Psoas muscle (tissue), 7 donors: ENCODE measurements at regions not wholly inside any gene's neighbourhood (a gene's known extent, or its start where the extent isn't known, plus 50 kb on each side); places are given as distances from the start of the nearest gene placed in this dataset.

Experiments used
- ATAC-seq, 4 donors: fragments of 200-7000 bp; cut with Tn5 transposase; one replicate each; pipeline ENCODE4 v1.9.1; 2020; ENCODE audit warnings: moderate library complexity in 3 of 4, mild to moderate bottlenecking in 2 of 4
- DNase-seq, 2 donors: peaks; one replicate each; pipeline ENCODE4 v3.0.0-alpha.2; 2020
- H3K27ac ChIP-seq: fragments of 200-600 bp; one replicate; pipeline ENCODE4 v1.8.0; 2022
- H3K27me3 ChIP-seq, 3 donors: fragments of 200-600 bp in 1 of 3; one replicate each; pipeline versions ENCODE4 v1.6.1 to v1.8.0; 2013 to 2022; ENCODE audit warnings: low read length in 2 of 3, mild to moderate bottlenecking in 2 of 3, moderate library complexity in 1 of 3; ENCODE audit not compliant: insufficient read depth in 3 of 3
- H3K36me3 ChIP-seq, 2 donors: fragments of 200-600 bp in 1 of 2; one replicate each; pipeline versions ENCODE4 v1.6.1 to v1.8.0; 2013 to 2022; ENCODE audit warnings: low read depth in 1 of 2, mild to moderate bottlenecking in 1 of 2, moderate library complexity in 1 of 2; ENCODE audit not compliant: insufficient read depth in 1 of 2
- H3K4me1 ChIP-seq: fragments of 200-600 bp; one replicate; pipeline ENCODE4 v1.8.0; 2022
- H3K4me3 ChIP-seq: fragments of 200-600 bp; one replicate; pipeline ENCODE4 v1.8.0; 2022; ENCODE audit warnings: mild to moderate bottlenecking
- H3K9me3 ChIP-seq: fragments of 200-600 bp; one replicate; pipeline ENCODE4 v1.8.0; 2022
- CTCF ChIP-seq: fragments of 200-600 bp; IDR thresholded peaks from one replicate; pipeline ENCODE4 v1.8.0; 2022; ENCODE audit warnings: antibody characterized with exemption
- WGBS, 3 donors: extraction: QIAGEN DNeasy Blood & Tissue Kit; methylation state at CpG; one replicate each; pipeline versions ENCODE4 v1.1.6 to v1.1.7; 2013; 5-methylcytosine and 5-hydroxymethylcytosine counted together
- intact Hi-C, 2 donors: fragments of 100-400 bp; cut with DNase I; formaldehyde crosslinking; loops; one replicate each; pipeline versions ENCODE4 v1.11.0 to v1.14.2; 2022
- donor health status: healthy with polysubstance abuse.
- donor health status: DM: no; HTN: no; CAD: no; lungs with moderate emphysema.
- donor health status: Bipolar disorder and iron deficiency.
- donor health status: healthy.
- donor health status: DM: yes; HTN: yes; CAD: no.
- donor health status: DM: no; HTN: no; CAD: no.
- donor health status: DM: yes; HTN: yes; CAD: no.

GRCh38 chr14:83421711-83422110 is 1888.1 kb upstream of the SEL1L start:
- 65 to 72% (median 67%) methylated on average over 2 of the region's 2 CpGs for WGBS, 3 donors
- DNase-seq (no peak), ATAC-seq (no peak)
- Histone ChIP-seq H3K27me3 (no peaks in the 10 kb centered on the region), H3K9me3 (no peaks in the 10 kb centered on the region), H3K4me1 (no peaks in the 10 kb centered on the region), H3K4me3 (no peak overlapping the region), H3K36me3 (no peaks in the 10 kb centered on the region), H3K27ac (no peak overlapping the region)
- intact Hi-C loops: no loop called here
- TF ChIP-seq CTCF: no peak

- ATAC-seq: no peak
- Histone ChIP-seq H3K27ac (no peak overlapping the region), H3K9me3 (no peaks in the 10 kb centered on the region), H3K36me3 (no peaks in the 10 kb centered on the region), H3K4me3 (no peak overlapping the region), H3K27me3 (no peaks in the 10 kb centered on the region), H3K4me1 (no peaks in the 10 kb centered on the region)
- intact Hi-C loops: no loop called here
- no peak for TF ChIP-seq CTCF
- DNase-seq: no peak
Observed at GRCh38 chr14:83425138-83425537, 1891.5 kb upstream of the SEL1L start.

GRCh38 chr14:83425706-83426105 is 1892.1 kb upstream of the SEL1L start:
- intact Hi-C loops: no loop called here
- H3K9me3 ChIP-seq: no peaks in the 10 kb centered on the region
- DNase-seq: no peak
- no peak overlapping the region for H3K4me3 ChIP-seq
- no peaks in the 10 kb centered on the region for H3K36me3 ChIP-seq
- no peaks in the 10 kb centered on the region for H3K4me1 ChIP-seq
- H3K27ac ChIP-seq: no peak overlapping the region
- TF ChIP-seq CTCF: no peak
- WGBS, 3 donors: 78 to 100% (median 88%) methylated on average over 2 of the region's 2 CpGs
- no peak for ATAC-seq
- no peaks in the 10 kb centered on the region for H3K27me3 ChIP-seq

- intact Hi-C loops: no loop called here
- Histone ChIP-seq H3K4me1 (no peaks in the 10 kb centered on the region), H3K27me3 (no peaks in the 10 kb centered on the region), H3K27ac (no peak overlapping the region), H3K9me3 (no peaks in the 10 kb centered on the region), H3K4me3 (no peak overlapping the region), H3K36me3 (no peaks in the 10 kb centered on the region)
- 52 to 59% (median 54%) methylated on average over 1 of the region's 1 CpG for WGBS, 3 donors
- DNase-seq: no peak
- no peak for ATAC-seq
- TF ChIP-seq CTCF: no peak
Observed at GRCh38 chr14:83433618-83434017, 1900.0 kb upstream of the SEL1L start.

GRCh38 chr14:83441801-83442200 is 1908.1 kb upstream of the SEL1L start:
- DNase-seq: no peak
- intact Hi-C loops: no loop called here
- Histone ChIP-seq H3K9me3 (no peaks in the 10 kb centered on the region), H3K27ac (no peak overlapping the region), H3K4me3 (no peak overlapping the region), H3K36me3 (no peaks in the 10 kb centered on the region), H3K4me1 (no peaks in the 10 kb centered on the region), H3K27me3 (no peaks in the 10 kb centered on the region)
- 71 to 83% (median 78%) methylated on average over 2 of the region's 2 CpGs for WGBS, 3 donors
- no peak for TF ChIP-seq CTCF
- no peak for ATAC-seq
